ENCODE measurements at regions not wholly inside any gene's neighbourhood (a gene's known extent, or its start where the extent isn't known, plus 50 kb on each side); places are given as distances from the start of the nearest gene placed in this dataset.

GRCh38 chr3:66592016-66592761 lies 91.4 kb upstream of the LRIG1 start:
- FAIRE-seq (no peak), DNase-seq (ENCODE audit: insufficient read length, low spot score) (no peak)

DNA sequence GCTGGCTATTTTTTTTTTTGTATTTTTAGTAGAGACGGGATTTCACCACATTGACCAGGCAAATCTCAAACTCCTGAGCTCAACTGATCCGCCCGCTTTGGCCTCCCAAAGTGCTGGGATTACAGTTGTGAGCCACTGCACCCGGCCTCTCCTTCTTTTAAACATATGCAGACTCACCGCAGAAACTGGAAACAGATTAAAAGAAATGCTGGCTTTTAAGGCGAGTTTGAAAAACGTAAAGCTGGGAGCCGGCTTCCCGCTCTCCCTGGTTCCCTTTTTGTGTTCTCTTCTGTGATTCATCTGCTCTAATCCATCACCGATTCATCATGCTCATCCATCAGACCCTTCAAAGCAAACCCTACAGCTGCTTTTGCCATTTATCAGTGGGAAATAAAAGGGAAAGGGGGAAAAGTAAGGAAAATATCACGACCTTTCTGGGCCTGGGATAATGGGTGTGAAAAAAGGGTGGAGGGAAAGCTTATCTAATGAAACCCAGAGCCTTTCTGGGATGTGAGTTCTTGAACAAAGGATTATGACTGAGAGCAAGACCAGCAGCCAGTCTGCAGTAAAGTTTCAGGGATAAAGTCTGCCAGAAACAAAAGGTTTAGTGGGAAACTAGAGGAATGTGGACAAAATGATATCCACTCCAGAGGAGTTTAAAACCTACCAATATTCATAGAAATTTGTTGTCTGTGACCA lies 92.3 kb upstream of the LRIG1 start:
- no peak for DNase-seq (ENCODE audit: insufficient read length, low spot score)
- no peak for FAIRE-seq

DNA sequence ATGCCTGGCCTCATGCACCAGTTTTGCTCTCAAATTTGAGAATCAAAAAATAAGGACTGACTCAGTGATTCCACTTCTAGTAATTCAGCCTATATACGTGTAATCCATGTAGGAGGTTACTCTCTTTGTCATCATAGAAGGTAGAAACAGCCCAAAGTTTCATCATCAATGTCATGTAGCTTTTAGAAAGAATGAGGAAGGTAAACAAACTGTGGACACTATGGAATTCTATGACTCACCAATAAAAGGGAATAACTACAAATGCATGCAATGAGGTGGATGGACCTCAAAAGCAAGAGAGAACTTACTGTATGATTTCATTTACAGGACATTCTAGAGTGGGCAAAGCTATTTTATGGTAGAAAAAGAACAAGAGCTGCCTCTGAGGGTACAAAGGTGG lies 93.2 kb upstream of the LRIG1 start:
- FAIRE-seq (peak; percentile 52), DNase-seq (ENCODE audit: insufficient read length, low spot score) (peak; percentile 65)

DNA sequence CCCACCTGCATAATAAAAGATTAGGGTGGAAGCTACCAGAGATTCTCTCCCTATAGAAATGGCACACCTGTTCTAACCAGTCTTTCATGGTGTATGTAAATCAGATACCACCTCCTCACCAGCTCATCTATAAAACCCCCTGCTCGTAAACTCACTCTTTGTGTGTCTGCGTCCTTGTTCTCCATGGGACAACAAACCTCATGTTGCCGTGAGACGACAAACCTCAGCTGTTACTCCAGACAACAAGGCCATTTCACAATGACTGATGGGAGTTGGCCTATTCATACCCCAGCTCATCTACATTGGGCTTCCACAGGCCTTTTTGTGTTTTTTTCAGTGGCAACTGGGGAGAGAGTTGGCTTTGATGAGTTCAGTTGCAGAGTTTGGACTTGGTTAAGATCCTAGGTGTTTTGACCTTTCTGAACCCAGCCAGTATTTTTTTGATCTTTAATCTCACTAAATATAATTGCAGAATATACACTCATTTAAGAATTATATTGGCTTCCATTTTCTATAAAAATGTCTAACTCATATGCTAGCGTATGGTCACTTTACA lies 96.6 kb upstream of the LRIG1 start:
- DNase-seq (ENCODE audit: insufficient read length, low spot score) (no peak), FAIRE-seq (no peak)

DNA sequence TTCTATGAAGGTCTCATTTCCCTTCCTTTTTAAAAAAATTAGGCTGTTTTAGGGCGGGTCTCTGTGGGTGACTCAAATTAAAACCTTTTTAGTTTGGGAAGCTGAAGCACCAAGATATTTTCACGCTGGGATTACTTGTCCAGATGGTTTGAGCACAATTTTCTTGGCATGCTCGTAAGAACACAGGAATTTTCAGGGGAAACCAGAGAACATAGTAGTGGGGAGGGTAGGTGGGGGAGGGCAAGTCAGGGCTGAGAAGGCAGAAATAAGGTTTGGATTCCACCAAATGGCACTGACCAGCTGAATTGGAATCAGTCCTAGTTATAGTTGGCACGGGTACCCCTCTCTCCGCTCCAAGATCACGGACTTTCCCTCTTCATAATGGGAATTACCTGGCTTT lies 97.3 kb upstream of the LRIG1 start:
- no peak for DNase-seq (ENCODE audit: insufficient read length, low spot score)
- FAIRE-seq: no peak

GRCh38 chr3:66602237-66602636 lies 101.4 kb upstream of the LRIG1 start:
- FAIRE-seq (no peak), DNase-seq (ENCODE audit: insufficient read length, low spot score) (no peak)

DNA sequence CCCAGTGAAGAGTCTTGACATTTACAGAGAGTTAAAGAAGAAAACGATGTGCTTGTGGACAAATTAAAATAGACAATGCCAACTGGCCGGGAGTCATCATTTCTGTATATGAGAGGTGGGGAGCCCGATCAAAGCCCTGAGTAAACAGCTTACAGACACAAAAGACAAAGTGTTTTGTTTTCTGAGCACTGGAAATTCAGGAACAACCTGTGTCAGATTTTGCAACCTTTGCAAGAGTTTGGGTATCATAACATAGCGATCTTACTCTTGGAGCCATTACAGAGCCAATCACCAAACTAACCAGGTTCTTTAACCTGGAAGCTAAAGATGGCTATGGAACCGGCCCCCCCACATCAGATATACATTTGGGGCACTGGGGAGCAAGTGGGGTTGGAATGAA lies 101.9 kb upstream of the LRIG1 start:
- FAIRE-seq: no peak
- no peak for DNase-seq (ENCODE audit: insufficient read length, low spot score)

DNA sequence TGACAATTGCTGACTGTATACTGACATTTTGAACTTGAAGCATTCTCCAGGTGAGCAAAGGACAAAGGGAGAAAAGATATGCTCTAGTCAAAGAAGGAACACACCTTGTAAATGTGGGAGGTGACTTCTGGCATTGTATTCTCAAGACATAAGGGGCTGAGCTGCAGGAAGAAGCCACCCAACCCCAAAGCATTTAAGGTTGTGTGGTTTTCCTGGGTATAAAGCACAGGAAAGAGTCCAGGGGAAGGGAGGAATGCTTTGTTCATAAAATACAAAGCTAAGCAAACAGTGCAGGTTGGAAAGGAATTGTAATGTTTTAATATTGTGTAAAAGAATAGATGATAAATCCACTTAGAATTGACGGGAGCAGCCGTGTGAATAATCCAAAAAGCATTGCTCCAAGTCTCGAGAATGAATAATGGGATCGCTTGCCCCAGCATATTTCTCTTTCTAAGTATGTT lies 102.4 kb upstream of the LRIG1 start:
- DNase-seq (ENCODE audit: insufficient read length, low spot score) (no peak), FAIRE-seq (no peak)

- FAIRE-seq: no peak
Observed at GRCh38 chr3:66604481-66604880, 103.7 kb upstream of the LRIG1 start.

DNA sequence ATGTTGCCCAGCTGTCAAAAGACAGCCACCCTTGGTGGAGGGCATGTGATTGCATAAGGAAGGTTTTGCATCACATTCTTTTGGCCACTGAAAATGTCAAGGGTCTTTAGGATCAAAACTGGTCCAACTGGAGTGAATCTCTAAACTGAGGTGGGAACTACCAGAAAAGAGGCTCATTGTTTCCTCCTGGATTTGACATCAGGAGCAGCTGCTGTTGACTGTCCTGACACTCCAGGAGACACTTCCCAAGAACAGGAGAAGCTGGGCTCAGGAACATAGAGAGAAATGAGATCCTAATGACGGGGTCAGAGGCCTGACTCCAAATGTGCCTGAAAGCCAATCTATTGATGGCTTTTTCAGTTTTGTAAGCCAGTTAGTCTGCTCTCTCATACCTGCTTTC lies 105.3 kb upstream of the LRIG1 start:
- FAIRE-seq (no peak), DNase-seq (ENCODE audit: insufficient read length, low spot score) (no peak)

More at GRCh38 chr3:66604481-66604880, 103.7 kb upstream of the LRIG1 start:
- DNase-seq (ENCODE audit: insufficient read length, low spot score): no peak

DNA sequence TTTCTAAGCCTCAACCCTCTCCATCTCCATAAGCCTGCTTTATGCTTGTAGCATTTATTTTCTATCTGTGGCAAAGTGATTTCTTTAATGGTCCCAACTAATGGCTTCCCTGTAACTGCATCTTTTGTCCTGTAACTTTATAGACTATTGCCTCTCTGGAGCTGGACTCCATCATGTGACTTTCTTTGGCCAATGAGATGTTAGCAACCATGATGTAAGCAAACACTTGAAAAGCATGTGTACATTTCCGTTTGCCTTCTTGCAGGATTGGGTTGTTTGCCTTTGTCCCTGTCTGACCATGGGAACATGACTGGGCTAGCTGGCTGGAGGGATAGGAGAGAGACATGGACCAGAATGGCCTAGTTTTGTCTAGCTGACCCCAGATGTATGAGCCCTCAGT lies 106.0 kb upstream of the LRIG1 start:
- FAIRE-seq (peak; percentile 38), DNase-seq (ENCODE audit: insufficient read length, low spot score) (no peak)

DNA sequence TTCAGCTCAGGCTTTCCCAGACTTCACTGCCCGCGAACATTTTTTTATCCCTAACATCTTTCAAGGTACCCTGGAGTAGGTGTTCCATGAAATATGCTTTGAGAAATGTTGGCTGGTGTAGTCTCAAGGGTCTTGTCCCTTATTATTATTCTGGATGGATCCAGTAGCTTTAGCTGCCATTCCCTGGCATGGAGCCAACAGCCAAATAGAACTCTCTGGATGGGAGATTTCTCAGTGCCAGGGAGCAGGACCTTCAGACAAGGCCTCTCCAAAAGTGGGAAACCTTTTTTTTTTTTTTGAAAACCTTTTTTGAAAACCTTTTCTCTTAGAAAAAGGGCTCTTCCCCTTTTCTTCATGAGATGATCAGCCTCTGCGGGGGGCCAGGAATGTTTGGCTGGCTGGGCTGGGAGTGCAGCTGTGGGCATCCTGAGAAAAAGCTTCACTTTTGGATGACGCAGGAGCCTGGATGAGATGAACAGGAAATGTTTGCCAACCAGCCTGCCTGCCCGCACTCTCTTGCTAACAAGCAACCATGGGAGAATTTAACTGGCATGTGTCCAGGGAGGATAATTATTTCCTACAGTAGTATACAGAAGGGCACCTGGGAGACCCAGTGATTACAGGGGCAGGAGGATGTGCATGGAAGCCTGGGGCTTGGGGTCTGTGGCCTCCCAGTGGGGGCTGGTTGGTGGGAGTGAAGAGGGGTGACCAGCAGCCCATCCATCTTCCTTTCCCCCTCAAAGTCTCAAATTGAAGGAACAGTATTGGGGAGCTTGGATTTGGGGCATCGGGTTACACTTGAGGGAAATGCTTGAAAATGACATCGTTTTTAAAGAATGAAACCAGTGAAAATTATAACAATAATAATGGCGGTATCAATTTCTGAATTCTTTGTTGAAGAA lies 109.1 kb upstream of the LRIG1 start:
- DNase-seq (ENCODE audit: insufficient read length, low spot score) (peak; percentile 52), FAIRE-seq (no peak)

DNA sequence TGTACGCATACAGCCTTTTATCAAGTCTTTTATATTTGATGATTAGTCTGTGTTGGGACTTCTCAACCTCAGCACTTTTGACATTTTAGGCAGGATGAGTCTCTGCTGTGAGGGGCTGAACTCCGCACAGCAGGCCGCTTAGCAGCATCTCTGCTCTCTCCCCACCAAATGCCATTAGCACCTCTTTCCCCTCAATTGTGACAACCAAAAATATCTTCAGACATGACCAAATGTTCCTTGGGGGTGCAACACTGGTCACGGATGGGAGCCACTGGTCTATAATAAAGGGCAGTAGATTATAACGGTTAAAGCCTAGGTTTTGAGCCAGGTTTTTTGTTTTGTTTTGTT lies 109.7 kb upstream of the LRIG1 start:
- no peak for FAIRE-seq
- DNase-seq (ENCODE audit: insufficient read length, low spot score): no peak

DNA sequence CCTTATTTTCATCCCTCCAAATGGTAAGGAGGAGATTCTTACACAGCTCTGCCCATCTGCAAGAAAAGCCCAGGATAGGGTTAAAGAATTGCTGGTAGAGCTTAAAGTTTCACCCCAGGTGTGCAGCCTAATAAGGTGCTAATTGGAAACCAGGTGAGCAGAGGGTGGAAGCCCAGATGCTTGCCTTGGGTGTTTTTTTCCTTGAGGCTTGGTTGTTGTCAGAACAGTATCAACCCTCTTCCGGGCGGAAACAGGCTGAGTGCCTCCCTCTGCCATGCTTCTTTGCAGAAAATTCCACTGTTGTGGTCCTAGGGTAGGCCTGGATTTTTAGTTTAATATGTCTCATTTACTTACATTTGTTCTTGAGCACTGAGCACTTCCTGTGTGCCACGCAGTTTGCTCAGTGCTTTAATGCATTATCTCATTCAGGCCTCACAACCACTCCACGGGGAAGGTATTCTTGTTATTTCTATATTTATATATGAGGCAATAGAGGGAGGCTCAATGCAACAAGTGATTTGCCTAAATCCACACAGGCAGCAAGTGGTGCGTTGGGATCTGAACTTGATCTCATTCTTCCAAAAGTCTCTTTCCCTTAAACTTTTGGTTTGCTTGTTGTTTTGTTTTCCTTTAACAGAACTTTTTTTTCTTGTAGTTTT lies 115.0 kb upstream of the LRIG1 start:
- FAIRE-seq (no peak), DNase-seq (ENCODE audit: insufficient read length, low spot score) (no peak)

DNA sequence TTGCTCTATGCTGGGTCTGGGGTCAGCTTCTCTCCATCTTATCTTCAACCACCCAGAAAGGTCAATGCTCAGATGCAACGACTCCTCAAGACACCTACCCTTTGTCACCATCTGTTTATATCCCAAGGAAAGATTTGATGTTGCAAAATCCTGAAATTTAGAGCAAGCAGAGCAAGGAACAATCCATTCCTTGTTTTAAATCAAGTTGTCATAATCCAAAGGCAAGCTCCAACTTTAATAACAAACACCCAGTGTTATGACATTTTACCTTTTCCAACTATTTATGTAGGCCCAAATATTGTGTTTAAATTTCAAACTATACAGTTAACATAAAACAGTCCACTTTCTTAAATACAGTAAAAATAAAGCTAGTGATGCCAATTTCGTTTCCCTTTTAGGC lies 116.5 kb upstream of the LRIG1 start:
- FAIRE-seq (no peak), DNase-seq (ENCODE audit: insufficient read length, low spot score) (no peak)

DNA sequence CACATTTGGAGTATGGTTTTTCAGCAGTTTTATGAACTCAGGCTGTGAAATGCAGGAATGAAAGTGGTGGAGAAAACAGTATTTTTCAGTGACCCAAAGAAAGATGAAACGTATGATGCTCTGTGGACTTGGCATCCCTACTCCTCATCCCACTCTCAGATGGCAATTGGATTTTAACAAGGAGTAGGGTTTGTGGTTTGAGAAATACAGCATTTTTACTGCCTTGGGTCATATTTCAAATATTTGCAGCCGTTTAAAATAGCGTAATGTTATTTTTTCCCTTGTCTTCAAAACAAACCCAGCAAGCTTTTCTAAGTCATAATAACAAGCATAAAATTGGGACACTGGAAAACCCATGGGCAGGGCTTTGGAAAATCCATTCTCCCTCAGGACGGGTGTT lies 117.2 kb upstream of the LRIG1 start:
- FAIRE-seq (no peak), DNase-seq (ENCODE audit: insufficient read length, low spot score) (no peak)

- no peak for DNase-seq (ENCODE audit: insufficient read length, low spot score)
- no peak for FAIRE-seq
Observed at GRCh38 chr3:66620296-66620695, 119.5 kb upstream of the LRIG1 start.

DNA sequence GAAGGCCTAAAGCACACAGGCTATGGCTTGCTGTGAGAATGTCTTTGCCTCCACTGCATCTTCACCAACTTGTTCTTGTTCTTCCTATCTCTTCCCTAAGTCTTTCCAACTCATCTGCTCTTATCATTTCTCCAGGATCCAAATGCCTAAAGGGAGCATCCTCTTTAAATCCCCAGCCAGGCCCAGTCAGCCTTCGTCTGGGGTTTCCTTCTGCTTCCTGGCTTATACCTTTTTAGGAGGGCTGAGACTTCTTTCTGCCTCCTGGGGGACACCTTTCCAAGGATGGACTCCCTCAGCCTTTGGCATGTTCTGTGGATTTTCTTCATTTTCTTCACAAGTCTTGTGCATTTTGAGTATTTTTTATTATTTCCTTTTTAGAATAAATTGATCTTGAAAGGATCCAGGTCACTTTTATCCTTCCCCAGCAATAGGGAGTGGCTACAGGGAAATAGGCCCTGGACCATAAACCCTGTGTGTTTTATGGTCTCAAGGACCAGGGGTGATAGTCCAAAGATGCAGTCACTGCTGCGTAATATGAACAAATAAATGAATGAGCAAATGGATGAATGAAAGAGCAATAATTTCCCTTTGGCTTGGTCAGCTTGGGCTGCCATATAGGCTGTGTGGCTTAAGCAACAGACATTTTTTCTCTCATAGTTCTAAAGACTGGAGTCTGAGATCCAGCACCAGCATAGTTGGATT lies 122.1 kb upstream of the LRIG1 start:
- FAIRE-seq (no peak), DNase-seq (ENCODE audit: insufficient read length, low spot score) (no peak)

GRCh38 chr3:66625505-66626216 lies 124.8 kb upstream of the LRIG1 start:
- no peak for FAIRE-seq
- DNase-seq (ENCODE audit: insufficient read length, low spot score): no peak
